Stimulated activated effector memory CD8-positive, alpha-beta T cell treated with anti-CD3 and anti-CD28 coated beads, Interleukin-12 subunit alpha, Interleukin-12 subunit beta, amount 100 ng/mL, for 72 hours (primary cell): ENCODE measurements at regions not wholly inside any gene's neighbourhood (a gene's known extent, or its start where the extent isn't known, plus 50 kb on each side); places are given as distances from the start of the nearest gene placed in this dataset.

ENCODE experiments used
- ATAC-seq: fragments of 150-1000 bp; cut with Tn5 transposase; 2 replicates; pipeline ENCODE4 v1.10.0; 2021
- DNase-seq, 2 donors: peaks; one replicate each; pipeline ENCODE4 v3.0.0; 2021 to 2022; ENCODE audit warnings: low spot score in 2 of 2
- H3K27ac Mint-ChIP-seq: one replicate; pipeline ENCODE4 v1.8.0; 2022; ENCODE audit warnings: mild to moderate bottlenecking, mixed read lengths
- H3K36me3 Mint-ChIP-seq: one replicate; pipeline ENCODE4 v1.8.0; 2022; ENCODE audit warnings: mild to moderate bottlenecking, mixed read lengths
- H3K4me1 Mint-ChIP-seq: one replicate; pipeline ENCODE4 v1.8.0; 2022; ENCODE audit warnings: mixed read lengths
- H3K4me3 Mint-ChIP-seq: one replicate; pipeline ENCODE4 v1.8.0; 2022; ENCODE audit warnings: mild to moderate bottlenecking, mixed read lengths
- H3K9me3 Mint-ChIP-seq: one replicate; pipeline ENCODE4 v1.8.0; 2022; ENCODE audit warnings: mixed read lengths

- Mint-ChIP-seq H3K4me3 (no peak overlapping the region), H3K36me3 (no peaks in the 10 kb centered on the region), H3K27ac (no peak overlapping the region), H3K4me1 (no peaks in the 10 kb centered on the region), H3K9me3 (peaks cover 2% of the 10 kb centered on the region)
- ATAC-seq (no peak), DNase-seq (no peak)
Measured at GRCh38 chr10:33734393-33735155, 400.1 kb upstream of the NRP1 start.

- H3K4me3 Mint-ChIP-seq, result no peak overlapping the region
- DNase-seq, result no peak
- no peak for ATAC-seq
- H3K36me3 Mint-ChIP-seq, result no peaks in the 10 kb centered on the region
- H3K9me3 Mint-ChIP-seq, result peaks cover 2% of the 10 kb centered on the region
- H3K4me1 Mint-ChIP-seq, result no peaks in the 10 kb centered on the region
- H3K27ac Mint-ChIP-seq, result no peak overlapping the region
Measured at GRCh38 chr10:33733058-33733457, 398.6 kb upstream of the NRP1 start.

GRCh38 chr10:33732161-33732680, 397.8 kb upstream of the NRP1 start:
- no peaks in the 10 kb centered on the region for H3K4me1 Mint-ChIP-seq
- H3K27ac Mint-ChIP-seq, result no peak overlapping the region
- peaks cover 2% of the 10 kb centered on the region for H3K9me3 Mint-ChIP-seq
- no peak for DNase-seq
- ATAC-seq, result no peak
- no peak overlapping the region for H3K4me3 Mint-ChIP-seq
- no peaks in the 10 kb centered on the region for H3K36me3 Mint-ChIP-seq

DNA sequence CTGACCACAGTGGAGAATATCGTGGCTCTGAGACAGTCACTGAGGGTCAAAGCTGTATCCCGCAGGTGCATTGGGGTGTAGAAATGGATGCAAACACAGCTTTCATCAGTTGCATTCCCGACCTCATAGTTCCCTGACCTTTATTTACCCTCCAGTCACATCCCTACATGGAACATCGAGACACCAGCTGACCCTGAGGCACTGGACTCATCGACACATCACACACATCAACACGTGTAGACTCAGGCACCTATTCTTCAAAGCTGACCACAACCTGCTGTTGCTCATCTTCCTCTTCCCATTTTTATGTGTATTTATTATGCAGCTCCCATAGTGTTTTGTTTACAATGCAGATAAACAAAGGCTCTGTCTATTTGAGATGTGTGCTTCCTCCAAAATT, 396.9 kb upstream of the NRP1 start:
- ATAC-seq (no peak), DNase-seq (no peak)
- Mint-ChIP-seq H3K27ac (no peak overlapping the region), H3K4me1 (no peaks in the 10 kb centered on the region), H3K4me3 (no peak overlapping the region), H3K36me3 (no peaks in the 10 kb centered on the region), H3K9me3 (peaks cover 2% of the 10 kb centered on the region)

DNA sequence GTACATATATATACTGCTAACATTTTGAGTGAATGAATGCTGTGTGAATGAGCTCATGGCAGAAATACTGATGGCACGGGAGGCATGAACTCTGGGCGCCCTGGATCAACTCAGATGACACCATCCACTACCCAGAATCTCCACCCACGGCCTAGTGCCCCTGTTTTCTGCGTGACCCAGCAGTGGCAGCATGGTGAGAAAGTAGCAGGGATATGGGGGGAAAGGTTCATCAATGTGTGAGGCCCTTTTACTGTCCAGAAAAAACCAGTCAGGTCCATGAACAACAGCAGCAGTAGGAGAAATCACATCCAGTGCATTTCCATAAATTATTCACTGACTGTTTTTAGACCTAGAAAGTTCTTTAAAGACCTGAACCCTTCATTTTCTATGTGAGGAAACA, 391.0 kb upstream of the NRP1 start:
- DNase-seq (no peak), ATAC-seq (no peak)
- H3K4me1 Mint-ChIP-seq, result no peaks in the 10 kb centered on the region
- no peak overlapping the region for H3K27ac Mint-ChIP-seq
- H3K9me3 Mint-ChIP-seq, result no peaks in the 10 kb centered on the region
- H3K4me3 Mint-ChIP-seq, result no peak overlapping the region
- H3K36me3 Mint-ChIP-seq, result no peaks in the 10 kb centered on the region

DNA sequence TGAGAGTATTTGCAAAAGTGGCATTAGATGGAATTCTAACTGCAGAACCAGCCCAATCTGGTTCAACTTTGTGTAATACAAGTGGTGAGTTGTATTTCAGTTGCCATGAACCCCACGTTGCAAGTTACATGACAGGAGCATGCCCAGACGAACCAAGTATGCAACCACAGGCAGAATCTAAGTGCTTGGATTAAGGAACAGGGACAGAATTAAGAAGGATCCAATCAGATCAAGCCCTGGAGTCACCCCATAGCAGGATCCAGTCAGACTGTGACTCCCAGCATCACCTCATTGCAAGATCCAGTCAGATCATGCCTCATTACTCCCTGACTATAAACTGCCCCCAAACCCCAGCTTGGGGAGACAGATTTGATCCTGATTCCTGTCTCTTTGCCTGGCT, 388.7 kb upstream of the NRP1 start:
- H3K4me3 Mint-ChIP-seq, result no peak overlapping the region
- H3K27ac Mint-ChIP-seq, result no peak overlapping the region
- ATAC-seq (no peak), DNase-seq (no peak)
- no peaks in the 10 kb centered on the region for H3K4me1 Mint-ChIP-seq
- H3K36me3 Mint-ChIP-seq, result no peaks in the 10 kb centered on the region
- H3K9me3 Mint-ChIP-seq, result no peaks in the 10 kb centered on the region

- H3K27ac Mint-ChIP-seq, result no peak overlapping the region
- H3K9me3 Mint-ChIP-seq, result no peaks in the 10 kb centered on the region
- DNase-seq (no peak), ATAC-seq (no peak)
- H3K4me3 Mint-ChIP-seq, result no peak overlapping the region
- H3K36me3 Mint-ChIP-seq, result no peaks in the 10 kb centered on the region
- H3K4me1 Mint-ChIP-seq, result no peaks in the 10 kb centered on the region
Measured at GRCh38 chr10:33722067-33722466, 387.6 kb upstream of the NRP1 start.

DNA sequence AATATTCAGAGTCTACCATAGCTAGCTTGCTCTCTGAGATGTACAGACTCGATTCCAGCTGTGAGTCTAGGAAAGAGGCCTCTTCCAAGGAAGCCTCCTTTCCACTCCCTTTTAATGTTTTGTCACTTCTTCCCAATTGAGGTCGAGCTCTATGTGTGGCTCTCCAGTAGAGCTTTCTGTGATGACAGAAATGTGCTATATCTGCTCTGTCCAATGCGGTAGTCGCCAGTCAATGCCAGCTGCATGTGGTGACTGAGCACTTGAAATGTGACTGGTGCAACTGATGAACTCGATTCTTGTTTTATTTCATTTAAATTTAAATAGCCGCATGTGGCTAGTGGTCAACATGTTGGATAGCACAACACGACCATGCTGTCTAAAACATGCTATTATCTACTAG, 387.0 kb upstream of the NRP1 start:
- H3K27ac Mint-ChIP-seq, result no peak overlapping the region
- ATAC-seq, result no peak
- no peaks in the 10 kb centered on the region for H3K9me3 Mint-ChIP-seq
- no peak for DNase-seq
- H3K4me1 Mint-ChIP-seq, result no peaks in the 10 kb centered on the region
- no peak overlapping the region for H3K4me3 Mint-ChIP-seq
- H3K36me3 Mint-ChIP-seq, result no peaks in the 10 kb centered on the region

DNA sequence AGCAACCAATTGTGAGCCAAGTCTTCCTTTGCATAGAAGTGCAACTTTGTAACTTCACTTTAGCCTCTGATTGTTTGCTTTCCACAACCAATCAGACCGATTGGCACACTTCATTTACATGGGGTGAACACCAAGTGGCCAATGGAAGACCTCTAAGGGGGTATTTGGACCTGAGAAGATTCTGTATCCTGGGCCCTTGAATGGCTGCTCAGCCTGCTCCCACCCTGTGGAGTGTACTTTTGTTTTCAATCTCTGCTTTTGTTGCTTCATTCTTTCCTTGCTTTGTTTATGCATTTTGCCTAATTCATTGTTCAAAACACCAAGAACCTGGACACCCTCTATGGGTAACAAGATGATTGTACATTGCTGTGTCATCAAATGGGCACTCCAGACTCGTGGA, 385.7 kb upstream of the NRP1 start:
- Mint-ChIP-seq H3K27ac (no peak overlapping the region), H3K4me1 (no peaks in the 10 kb centered on the region), H3K36me3 (no peaks in the 10 kb centered on the region), H3K4me3 (no peak overlapping the region), H3K9me3 (no peaks in the 10 kb centered on the region)
- ATAC-seq, result no peak
- no peak for DNase-seq

DNA sequence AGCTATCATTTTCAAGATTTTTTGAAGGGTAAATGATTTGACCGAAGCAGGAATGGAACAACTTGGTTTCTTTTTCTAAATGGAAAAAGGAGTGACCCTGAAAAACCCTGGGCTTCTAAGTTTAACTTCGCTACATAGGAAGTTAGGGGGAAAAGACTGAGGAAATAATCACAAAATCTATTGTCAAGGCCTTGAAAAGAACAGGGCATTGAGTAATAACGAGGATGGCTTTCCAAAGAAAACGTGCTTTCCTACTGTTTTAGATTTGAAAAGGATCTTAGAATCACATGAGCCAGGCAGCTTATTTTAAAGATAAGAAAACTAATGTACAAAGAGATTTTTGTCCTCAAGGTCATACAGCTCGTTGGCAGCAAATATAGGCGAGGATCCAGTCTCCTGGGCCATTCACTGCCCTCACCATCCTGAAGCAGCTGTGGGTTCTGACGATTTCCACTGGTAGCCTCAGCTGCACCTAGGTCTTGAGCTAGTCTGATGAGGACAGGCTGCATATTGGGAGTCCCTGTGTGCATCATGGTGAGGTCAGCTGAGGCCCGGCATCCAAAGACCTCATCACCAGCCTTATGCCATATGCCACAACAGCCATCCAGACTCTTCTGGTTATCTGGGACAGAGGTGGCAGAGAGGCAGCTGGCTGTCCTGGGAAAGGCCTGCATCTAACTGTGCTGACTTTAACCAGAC, 384.7 kb upstream of the NRP1 start:
- Mint-ChIP-seq H3K9me3 (no peaks in the 10 kb centered on the region), H3K4me3 (no peak overlapping the region), H3K4me1 (no peaks in the 10 kb centered on the region), H3K36me3 (no peaks in the 10 kb centered on the region), H3K27ac (no peak overlapping the region)
- DNase-seq (no peak), ATAC-seq (no peak)

DNA sequence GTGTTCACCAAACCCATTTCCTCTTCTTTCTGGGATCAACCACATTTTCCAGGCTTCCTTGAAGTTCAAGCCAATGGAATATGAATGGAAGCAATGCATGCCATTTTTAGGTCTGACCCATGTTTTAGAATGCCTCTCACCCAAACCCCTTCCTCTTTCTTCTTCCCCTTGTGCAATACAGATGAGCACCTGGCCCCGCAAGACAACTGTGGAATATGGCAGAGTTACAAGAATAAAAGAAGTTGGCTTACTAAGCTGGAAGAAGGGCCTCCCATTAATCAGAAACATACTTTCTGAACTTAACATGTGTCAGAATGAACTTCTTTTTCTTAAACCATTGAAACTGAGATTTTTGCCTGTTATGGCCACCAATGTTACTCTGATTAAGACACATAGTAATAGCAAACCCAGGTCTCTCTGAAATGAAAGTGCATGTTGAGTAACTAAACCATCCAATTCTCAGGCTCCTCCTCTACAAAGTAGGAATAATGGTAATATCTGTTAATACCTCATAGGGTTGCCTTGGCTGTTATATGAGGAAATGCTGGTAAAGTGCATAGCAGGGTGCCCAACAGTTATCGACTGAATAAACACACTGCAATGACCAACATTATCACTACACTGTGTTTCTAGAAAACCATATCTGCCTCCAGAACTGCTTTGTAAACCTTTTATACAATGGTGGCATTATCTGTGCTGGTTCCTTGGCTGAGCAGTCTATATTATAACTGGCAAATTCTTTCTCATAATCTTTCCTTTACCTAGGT, 382.2 kb upstream of the NRP1 start:
- no peak overlapping the region for H3K27ac Mint-ChIP-seq
- ATAC-seq, result no peak

DNA sequence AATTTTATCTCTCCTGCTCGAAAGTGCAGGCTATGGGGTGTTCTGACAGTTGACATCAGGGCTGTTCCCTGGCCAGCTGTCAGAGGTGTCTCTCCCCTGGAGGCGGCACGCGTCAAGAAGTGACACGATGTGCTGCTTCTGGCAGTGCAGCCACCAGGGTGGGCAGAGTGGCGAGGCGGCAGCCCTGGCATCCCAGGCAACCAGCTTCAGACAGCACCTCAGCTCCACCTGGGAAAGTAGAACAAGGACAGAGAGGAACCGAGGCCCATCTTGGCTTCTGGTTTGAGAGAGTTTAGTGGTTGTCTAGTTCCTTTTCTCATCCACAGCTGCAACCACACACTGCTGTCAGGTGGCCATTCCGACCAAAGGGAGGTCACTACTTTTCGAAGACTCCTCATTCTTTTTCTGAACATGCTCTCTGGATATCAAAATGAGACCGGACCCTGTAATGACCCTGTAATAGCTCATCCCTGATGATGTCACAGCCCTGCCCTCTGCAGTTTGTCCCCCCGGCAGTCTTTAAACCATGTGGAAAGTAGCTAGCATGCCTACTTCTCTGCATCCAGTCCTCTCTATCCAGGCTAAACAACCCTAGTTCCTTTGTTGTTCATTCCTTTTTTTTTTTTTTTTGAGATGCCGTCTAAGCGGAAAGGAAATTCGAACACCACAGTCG, 381.0 kb upstream of the NRP1 start:
- H3K9me3 Mint-ChIP-seq, result no peaks in the 10 kb centered on the region
- no peaks in the 10 kb centered on the region for H3K4me1 Mint-ChIP-seq
- H3K36me3 Mint-ChIP-seq, result no peaks in the 10 kb centered on the region
- no peak overlapping the region for H3K27ac Mint-ChIP-seq
- no peak for DNase-seq
- H3K4me3 Mint-ChIP-seq, result no peak overlapping the region
- ATAC-seq, result no peak

More for the DNA sequence above, 382.2 kb upstream of the NRP1 start:
- H3K4me1 Mint-ChIP-seq, result no peaks in the 10 kb centered on the region
- H3K36me3 Mint-ChIP-seq, result no peaks in the 10 kb centered on the region
- H3K4me3 Mint-ChIP-seq, result no peak overlapping the region
- H3K9me3 Mint-ChIP-seq, result no peaks in the 10 kb centered on the region
- DNase-seq, result no peak

DNA sequence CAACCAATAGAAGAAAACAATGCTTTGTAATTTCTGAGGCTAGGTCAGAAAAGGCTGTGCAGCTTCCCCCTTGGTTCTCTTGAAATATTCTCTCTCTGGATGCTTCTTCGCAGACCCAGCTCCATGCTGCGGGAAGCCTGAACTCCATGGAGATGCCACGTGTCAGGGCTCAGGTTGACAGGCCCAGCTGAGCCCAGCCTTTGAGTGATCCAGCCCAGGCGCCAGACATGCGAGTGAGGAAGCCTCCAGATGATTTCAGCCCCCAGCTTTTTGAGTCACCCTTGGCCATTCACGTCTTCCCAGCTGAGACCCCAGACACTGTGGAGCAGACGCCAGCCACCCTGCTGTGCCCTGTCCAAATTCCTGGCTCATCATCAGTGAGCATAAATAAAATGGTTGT, 378.4 kb upstream of the NRP1 start:
- Mint-ChIP-seq H3K27ac (no peak overlapping the region), H3K36me3 (no peaks in the 10 kb centered on the region), H3K9me3 (no peaks in the 10 kb centered on the region), H3K4me1 (no peaks in the 10 kb centered on the region), H3K4me3 (no peak overlapping the region)
- ATAC-seq (no peak), DNase-seq (no peak)

- ATAC-seq, result no peak
- Mint-ChIP-seq H3K4me3 (no peak overlapping the region), H3K9me3 (no peaks in the 10 kb centered on the region), H3K4me1 (no peaks in the 10 kb centered on the region), H3K27ac (no peak overlapping the region), H3K36me3 (no peaks in the 10 kb centered on the region)
- DNase-seq, result no peak
Measured at GRCh38 chr10:33710006-33710405, 375.5 kb upstream of the NRP1 start.

DNA sequence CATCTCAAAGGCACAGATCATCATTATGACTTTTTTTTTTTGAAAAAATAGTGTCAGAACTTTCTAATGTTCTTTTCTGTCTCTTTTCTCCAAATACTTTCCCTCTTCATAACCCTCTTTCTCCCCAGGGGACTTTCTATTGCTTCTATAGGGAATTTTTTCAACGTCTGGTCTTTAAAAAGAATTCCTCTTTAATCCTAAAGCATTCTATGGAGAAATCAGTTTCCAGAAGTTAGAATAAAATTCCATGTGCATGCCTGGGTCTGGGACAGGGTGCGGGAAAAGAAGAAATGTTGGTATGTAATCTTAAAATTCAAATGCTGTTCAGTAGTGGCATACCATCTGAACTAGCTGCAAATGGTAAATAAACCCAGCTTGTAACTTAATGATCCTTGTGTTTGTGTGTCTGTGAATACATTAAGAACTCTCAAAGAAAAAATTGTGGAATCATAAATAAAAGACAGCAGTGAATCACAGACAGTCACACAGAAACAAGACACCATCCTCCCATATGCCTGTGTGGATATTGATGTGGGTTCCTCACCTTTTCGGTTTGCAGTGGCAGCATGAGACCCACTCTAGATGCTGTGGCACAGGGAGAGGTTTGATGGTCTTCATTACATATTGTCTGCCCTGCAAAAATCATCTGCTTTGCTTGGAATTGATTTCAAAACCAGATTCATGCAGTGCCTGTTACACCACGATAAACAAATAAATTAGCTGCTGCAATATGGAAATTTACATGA, 374.7 kb upstream of the NRP1 start:
- H3K9me3 Mint-ChIP-seq, result no peaks in the 10 kb centered on the region
- no peak overlapping the region for H3K4me3 Mint-ChIP-seq
- ATAC-seq (no peak), DNase-seq (no peak)
- H3K4me1 Mint-ChIP-seq, result no peaks in the 10 kb centered on the region
- no peak overlapping the region for H3K27ac Mint-ChIP-seq
- no peaks in the 10 kb centered on the region for H3K36me3 Mint-ChIP-seq
